Right lobe of liver (tissue), 6 donors: ENCODE measurements at regions not wholly inside any gene's neighbourhood (a gene's known extent, or its start where the extent isn't known, plus 50 kb on each side); places are given as distances from the start of the nearest gene placed in this dataset.

Experiments used
- ATAC-seq, 4 donors: fragments of 200-7000 bp; cut with Tn5 transposase; one replicate each; pipeline ENCODE4 v1.9.1; 2020; ENCODE audit warnings: mild to moderate bottlenecking in 4 of 4, moderate library complexity in 4 of 4
- DNase-seq, 3 donors: peaks; one replicate each; pipeline ENCODE4 v3.0.0-alpha.2; 2020
- H3K27ac ChIP-seq, 3 donors: fragments of 200-600 bp; one replicate each; pipeline ENCODE4 v1.8.0; 2022
- H3K27me3 ChIP-seq, 2 donors: fragments of 200-600 bp; one replicate each; pipeline ENCODE4 v1.8.0; 2022
- H3K36me3 ChIP-seq, 4 donors: fragments of 200-600 bp; sonication (generic) in 1 of 4; one replicate each; pipeline versions ENCODE4 v1.5.1 to v1.8.0; 2017 to 2022; ENCODE audit warnings: control low read depth in 1 of 4
- H3K4me1 ChIP-seq, 4 donors: fragments of 200-600 bp; sonication (generic) in 1 of 4; one replicate each; pipeline versions ENCODE4 v1.5.1 to v1.8.0; 2017 to 2022; ENCODE audit warnings: control low read depth in 1 of 4
- H3K4me3 ChIP-seq, 3 donors: fragments of 200-600 bp; one replicate each; pipeline ENCODE4 v1.8.0; 2022
- H3K9me3 ChIP-seq, 4 donors: fragments of 200-600 bp; sonication (generic) in 1 of 4; one replicate each; pipeline versions ENCODE4 v1.5.1 to v1.8.0; 2017 to 2022; ENCODE audit warnings: control low read depth in 1 of 4
- CTCF ChIP-seq, 4 donors: fragments of 200-600 bp in 3 of 4; fragments of 450-650 bp in 1 of 4; IDR thresholded peaks; one replicate each; pipeline versions ENCODE4 v1.5.1 to v1.8.0; 2016 to 2022; ENCODE audit warnings: antibody characterized with exemption in 4 of 4, mild to moderate bottlenecking in 2 of 4
- POLR2A ChIP-seq: fragments of 450-650 bp; IDR thresholded peaks from one replicate; pipeline ENCODE4 v1.6.1; 2017; ENCODE audit warnings: antibody characterized with exemption, mild to moderate bottlenecking
- WGBS: methylation state at CpG from one replicate; pipeline ENCODE4 v1.1.6; 2018; ENCODE audit warnings: low coverage, low lambda C conversion rate; ENCODE audit not compliant: insufficient coverage; ENCODE audit errors: missing lambda C conversion rate; 5-methylcytosine and 5-hydroxymethylcytosine counted together
- intact Hi-C, 2 donors: fragments of 100-400 bp; cut with DNase I; formaldehyde crosslinking; loops; one replicate each; pipeline versions ENCODE4 v1.11.2 to v1.14.1; 2022
- donor health status: DM: no; HTN: yes; CAD: no.
- donor health status: DM: no; HTN: no; CAD: no.
- donor health status: DM: no; HTN: no; CAD: no.
- donor health status: DM: no; HTN: yes; CAD: no.
- donor health status: DM: no; HTN: yes; CAD: no.

- Histone ChIP-seq H3K27me3 (no peaks in the 10 kb centered on the region), H3K4me3 (no peak overlapping the region), H3K9me3 (no peaks in the 10 kb centered on the region), H3K27ac (no peak overlapping the region), H3K36me3 (no peaks in the 10 kb centered on the region), H3K4me1 (no peaks in the 10 kb centered on the region)
- ATAC-seq (no peak), DNase-seq (no peak)
- no peak for TF ChIP-seq CTCF (IDR thresholded peaks at IDR 0.05)
- TF ChIP-seq POLR2A, result no peak
- intact Hi-C loops, result no loop called here
- 43% methylated on average over 1 of the region's 1 CpG for WGBS
Measured at GRCh38 chr4:87901422-87901992, 68.7 kb downstream of the MEPE start.

- intact Hi-C loops, result no loop called here
- no peaks in the 10 kb centered on the region for H3K27me3 ChIP-seq
Measured at GRCh38 chr4:87904639-87905160, 70.8 kb upstream of the SPP1 start.

GRCh38 chr4:87908336-87908735 is 67.2 kb upstream of the SPP1 start:
- TF ChIP-seq POLR2A, result no peak
- no peak for TF ChIP-seq CTCF (IDR thresholded peaks at IDR 0.05)
- no peak for ATAC-seq
- intact Hi-C loops, result no loop called here
- Histone ChIP-seq H3K27me3 (no peaks in the 10 kb centered on the region), H3K36me3 (no peaks in the 10 kb centered on the region), H3K4me3 (no peak overlapping the region), H3K27ac (no peak overlapping the region), H3K4me1 (peaks cover 0 to 32% (median 13%) of the 10 kb centered on the region in 4 donors), H3K9me3 (no peaks in the 10 kb centered on the region)
- no peak for DNase-seq
- WGBS, result 77% methylated on average over 1 of the region's 1 CpG

More at GRCh38 chr4:87904639-87905160, 70.8 kb upstream of the SPP1 start:
- no peak for TF ChIP-seq CTCF (IDR thresholded peaks at IDR 0.05)
- TF ChIP-seq POLR2A, result no peak
- Histone ChIP-seq H3K36me3 (no peaks in the 10 kb centered on the region), H3K4me3 (no peak overlapping the region), H3K4me1 (no peaks in the 10 kb centered on the region), H3K9me3 (no peaks in the 10 kb centered on the region), H3K27ac (no peak overlapping the region)
- WGBS, result 79% methylated on average over 3 of the region's 6 CpGs
- no peak for ATAC-seq
- DNase-seq, result no peak

GRCh38 chr4:87910795-87911194 is 64.7 kb upstream of the SPP1 start:
- H3K9me3 ChIP-seq, result no peaks in the 10 kb centered on the region
- intact Hi-C loops, result no loop called here
- H3K4me1 ChIP-seq, result peaks cover 0 to 38% (median 13%) of the 10 kb centered on the region in 4 donors
- H3K4me3 ChIP-seq, result no peak overlapping the region
- DNase-seq (no peak), ATAC-seq (peak; percentile 2 to 39 (median 30))
- TF ChIP-seq CTCF (IDR thresholded peaks at IDR 0.05) (no peak), POLR2A (no peak)
- H3K27ac ChIP-seq, result peak overlapping the region; percentile 66 to 87 (median 79)
- H3K27me3 ChIP-seq, result no peaks in the 10 kb centered on the region
- H3K36me3 ChIP-seq, result no peaks in the 10 kb centered on the region
- 46% methylated on average over 5 of the region's 5 CpGs for WGBS
